Panc1 (cell line): ENCODE measurements at regions not wholly inside any gene's neighbourhood (a gene's known extent, or its start where the extent isn't known, plus 50 kb on each side); places are given as distances from the start of the nearest gene placed in this dataset.

ENCODE experiments used
- ATAC-seq: fragments of 200-7000 bp; cut with Tn5 transposase; 2 replicates; pipeline ENCODE4 v1.9.1; 2020; ENCODE audit warnings: mild to moderate bottlenecking, moderate library complexity
- BruUV-seq: library from RNA; stranded (reverse); fragments of 400-500 nt; replicated peaks from 2 replicates; lab custom pipeline; 2021; lab: Mats Ljungman, UMichigan
- CTCF ChIA-PET: fragments of 300-600 bp; sonication (Branson Sonifier 250); formaldehyde crosslinking; loops from one replicate; lab custom pipeline; 2022; ENCODE audit warnings: antibody characterized with exemption; lab: Charles Lee
- POLR2A ChIA-PET: fragments of 300-600 bp; sonication (Branson Sonifier 250); formaldehyde crosslinking; loops from one replicate; lab custom pipeline; 2022; ENCODE audit warnings: antibody characterized with exemption; lab: Charles Lee
- DNase-seq: peaks from one replicate; pipeline ENCODE4 v3.0.0-alpha.2; 2010; ENCODE audit warnings: low read depth, low spot score
- H3K27ac ChIP-seq: 2 replicates; pipeline ENCODE4 v1.5.1; 2011; ENCODE audit warnings: mild to moderate bottlenecking, low read length, inconsistent platforms
- H3K27me3 ChIP-seq: fragments of 200-500 bp; sonication (Bioruptor generic); 2 replicates; pipeline ENCODE4 v1.6.0; 2014; ENCODE audit warnings: low read length, inconsistent platforms; ENCODE audit not compliant: control insufficient read depth, insufficient read depth
- H3K36me3 ChIP-seq: fragments of 200-500 bp; sonication (Bioruptor generic); 2 replicates; pipeline ENCODE4 v1.5.1; 2014; ENCODE audit warnings: inconsistent platforms, mild to moderate bottlenecking, low read length, moderate library complexity; ENCODE audit not compliant: control insufficient read depth, insufficient read depth
- H3K4me1 ChIP-seq: 2 replicates; pipeline ENCODE4 v1.5.1; 2011; ENCODE audit warnings: inconsistent platforms, mild to moderate bottlenecking, low read length, moderate library complexity; ENCODE audit not compliant: control insufficient read depth, insufficient read depth
- H3K4me3 ChIP-seq, 2 experiments: 2 replicates each; pipeline ENCODE4 v1.5.1; 2011 to 2012; ENCODE audit warnings: low read depth in 2 of 2, low read length in 2 of 2, mild to moderate bottlenecking in 2 of 2, inconsistent platforms in 1 of 2, moderate library complexity in 1 of 2
- H3K9me3 ChIP-seq: fragments of 200-500 bp; sonication (Bioruptor generic); 2 replicates; pipeline ENCODE4 v1.5.1; 2014; ENCODE audit warnings: low read depth, mild to moderate bottlenecking, inconsistent platforms, low read length, moderate library complexity; ENCODE audit not compliant: control insufficient read depth, insufficient read depth
- CTCF ChIP-seq: fragments of 450-650 bp; IDR thresholded peaks from 2 replicates; pipeline ENCODE4 v1.5.1; 2017; ENCODE audit warnings: mild to moderate bottlenecking
- POLR2AphosphoS5 ChIP-seq: IDR thresholded peaks from 2 replicates; pipeline ENCODE4 v1.6.1; 2012; ENCODE audit warnings: mild to moderate bottlenecking, low read depth, low read length, moderate library complexity
- REST ChIP-seq, 2 experiments: IDR thresholded peaks; 2 replicates each; pipeline ENCODE4 v1.6.1; 2011 to 2012; ENCODE audit warnings: low read depth in 2 of 2, control low read depth in 1 of 2, low read length in 1 of 2, mild to moderate bottlenecking in 1 of 2, moderate library complexity in 1 of 2; ENCODE audit not compliant: insufficient read depth in 1 of 2
- SIN3A ChIP-seq: IDR thresholded peaks from 2 replicates; pipeline ENCODE4 v1.6.1; 2012; ENCODE audit warnings: low read depth, mild to moderate bottlenecking, low read length, moderate library complexity, borderline replicate concordance; ENCODE audit not compliant: insufficient read depth
- TCF7L2 ChIP-seq: IDR thresholded peaks from 2 replicates; pipeline ENCODE4 v1.6.1; 2011; ENCODE audit warnings: mild to moderate bottlenecking, low read depth, low read length, inconsistent platforms
- in situ Hi-C: cut with HindIII; loops from 2 replicates; pipeline ENCODE4 v1.10.0; 2016; ENCODE audit warnings: low sequenced_read_pairs, low pct_unique_long_range_greater_than_20kb
- intact Hi-C: fragments of 100-400 bp; cut with micrococcal nuclease; formaldehyde crosslinking; loops from one replicate; pipeline ENCODE4 v1.10.0; 2022; ENCODE audit not compliant: unreplicated experiment

- H3K4me1 ChIP-seq = no peaks in the 10 kb centered on the region
- BruUV-seq = no TSS peak
- no peak overlapping the region for H3K4me3 ChIP-seq
- ChIA-PET CTCF (no interaction called here), POLR2A (interaction anchor here (0.5 kb wide), 1 partner anchor 452 kb away, joined by 3 read pairs; no protein-coding TSS in a partner anchor)
- DNase-seq = no peak
- no peaks in the 10 kb centered on the region for H3K27me3 ChIP-seq
- in situ Hi-C loops (no loop called here), intact Hi-C loops (no loop called here)
- no peaks in the 10 kb centered on the region for H3K36me3 ChIP-seq
- no peaks in the 10 kb centered on the region for H3K9me3 ChIP-seq
- no peak for ATAC-seq
- TF ChIP-seq CTCF (no peak), REST (IDR thresholded peaks at IDR 0.05; ENCODE audit: insufficient read depth in 1 of 2, low read depth in 2 of 2, low read length in 1 of 2) (no peak), POLR2AphosphoS5 (no peak), SIN3A (no peak)
- no peak overlapping the region for H3K27ac ChIP-seq
Measured at GRCh38 chr3:69509288-69509687, 123.4 kb upstream of the FRMD4B start.

GRCh38 chr3:69505770-69506407 lies 120.0 kb upstream of the FRMD4B start:
- DNase-seq (no peak), ATAC-seq (no peak)
- Histone ChIP-seq H3K9me3 (no peaks in the 10 kb centered on the region), H3K4me1 (no peaks in the 10 kb centered on the region), H3K27me3 (no peaks in the 10 kb centered on the region), H3K36me3 (no peaks in the 10 kb centered on the region), H3K4me3 (no peak overlapping the region), H3K27ac (no peak overlapping the region)
- intact Hi-C loops = no loop called here
- in situ Hi-C loops = no loop called here
- no TSS peak for BruUV-seq
- TF ChIP-seq POLR2AphosphoS5 (no peak), REST (IDR thresholded peaks at IDR 0.05; ENCODE audit: insufficient read depth in 1 of 2, low read depth in 2 of 2, low read length in 1 of 2) (no peak), CTCF (no peak), TCF7L2 (no peak), SIN3A (no peak)
- ChIA-PET POLR2A (no interaction called here), CTCF (no interaction called here)
